ENCODE measurements at regions not wholly inside any gene's neighbourhood (a gene's known extent, or its start where the extent isn't known, plus 50 kb on each side); places are given as distances from the start of the nearest gene placed in this dataset.

DNA sequence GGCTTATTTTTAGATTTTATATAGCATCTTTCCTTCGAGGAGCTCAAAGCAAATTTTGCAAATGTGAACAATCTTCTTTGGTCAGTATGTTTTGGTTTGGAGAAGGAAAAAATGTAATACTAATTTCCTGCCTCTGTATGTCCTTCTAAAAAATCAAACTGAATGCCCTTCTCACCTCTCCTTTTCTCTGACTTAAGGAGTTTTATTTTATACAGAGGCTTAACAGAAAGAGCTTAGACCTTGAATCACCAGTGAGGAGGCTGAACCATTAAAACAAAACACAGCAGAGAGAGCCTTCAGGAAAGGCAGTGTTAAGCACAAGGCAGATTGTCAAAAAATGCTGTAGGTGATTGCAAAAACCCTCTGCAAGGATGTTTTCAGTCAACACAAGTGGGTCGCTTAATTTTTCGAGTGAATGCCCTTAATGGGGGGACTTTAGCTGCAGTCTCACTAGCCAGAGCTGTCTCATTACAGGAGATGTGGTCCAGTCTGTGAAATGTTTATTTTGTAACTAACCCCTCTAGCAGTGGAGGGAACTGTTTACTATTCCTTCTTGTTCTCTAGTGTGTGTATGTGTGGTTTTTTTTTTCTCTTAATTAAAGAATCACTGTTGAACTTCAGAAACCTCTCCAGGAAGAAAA is 481.3 kb upstream of the CITED2 start:
- Histone ChIP-seq H3K27me3 (no peaks in the 10 kb centered on the region), H3K4me3 (no peak overlapping the region), H3K27ac (no peak overlapping the region), H3K4me1 (no peaks in the 10 kb centered on the region), H3K36me3 (ENCODE audit: low read depth, missing control alignments) (no peaks in the 10 kb centered on the region), H3K9me3 (no peaks in the 10 kb centered on the region)
- 45 to 48% methylated on average over 3 of the region's 3 CpGs for WGBS, 2 donors
- intact Hi-C loops (cut with DNase I; ENCODE audit: low total_unique reads) = no loop called here
- no peak for DNase-seq
- TF ChIP-seq POLR2A (IDR thresholded peaks at IDR 0.05) (no peak), CTCF (IDR thresholded peaks at IDR 0.05) (no peak)

DNA sequence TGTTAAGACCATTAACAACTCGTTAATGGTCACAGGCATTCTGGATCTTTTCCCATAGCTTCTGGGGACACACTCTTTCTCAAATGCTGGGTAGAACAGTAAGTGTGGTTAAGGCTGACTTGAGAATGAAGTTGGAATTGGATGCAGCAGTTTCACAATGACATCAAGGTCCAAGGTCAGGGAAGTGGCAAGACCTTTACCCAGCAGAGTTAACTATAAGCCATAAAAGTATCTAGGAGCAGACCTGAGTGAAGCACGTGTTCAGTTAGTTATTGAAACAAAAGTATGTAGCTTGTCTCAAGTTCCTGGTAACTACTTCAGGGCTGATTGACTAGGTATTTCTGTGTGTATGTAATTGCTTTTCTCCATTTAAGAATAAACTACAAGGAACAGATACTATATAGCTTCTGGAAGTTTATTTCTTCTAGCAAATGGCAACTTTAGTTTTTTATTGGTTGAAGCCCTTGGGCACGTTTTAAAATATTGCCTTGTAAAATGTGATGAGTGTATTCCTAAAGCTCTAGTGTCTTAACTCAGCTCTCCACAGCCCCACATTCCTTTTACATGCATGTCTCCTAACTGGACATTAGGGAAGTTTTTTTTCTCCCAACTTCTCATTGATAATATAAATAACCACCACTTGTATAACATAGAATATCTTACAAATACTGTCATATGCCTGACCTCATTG is 479.0 kb upstream of the CITED2 start:
- H3K27me3 ChIP-seq = no peaks in the 10 kb centered on the region
- no peak overlapping the region for H3K4me3 ChIP-seq
- no peak for DNase-seq
- H3K36me3 ChIP-seq (ENCODE audit: low read depth, missing control alignments) = no peaks in the 10 kb centered on the region
- WGBS, 2 donors = 42 to 50% methylated on average over 3 of the region's 3 CpGs
- no peak for TF ChIP-seq CTCF (IDR thresholded peaks at IDR 0.05)
- no peak for TF ChIP-seq POLR2A (IDR thresholded peaks at IDR 0.05)
- no peaks in the 10 kb centered on the region for H3K4me1 ChIP-seq
- H3K27ac ChIP-seq = no peak overlapping the region
- intact Hi-C loops (cut with DNase I; ENCODE audit: low total_unique reads) = no loop called here
- H3K9me3 ChIP-seq = no peaks in the 10 kb centered on the region

DNA sequence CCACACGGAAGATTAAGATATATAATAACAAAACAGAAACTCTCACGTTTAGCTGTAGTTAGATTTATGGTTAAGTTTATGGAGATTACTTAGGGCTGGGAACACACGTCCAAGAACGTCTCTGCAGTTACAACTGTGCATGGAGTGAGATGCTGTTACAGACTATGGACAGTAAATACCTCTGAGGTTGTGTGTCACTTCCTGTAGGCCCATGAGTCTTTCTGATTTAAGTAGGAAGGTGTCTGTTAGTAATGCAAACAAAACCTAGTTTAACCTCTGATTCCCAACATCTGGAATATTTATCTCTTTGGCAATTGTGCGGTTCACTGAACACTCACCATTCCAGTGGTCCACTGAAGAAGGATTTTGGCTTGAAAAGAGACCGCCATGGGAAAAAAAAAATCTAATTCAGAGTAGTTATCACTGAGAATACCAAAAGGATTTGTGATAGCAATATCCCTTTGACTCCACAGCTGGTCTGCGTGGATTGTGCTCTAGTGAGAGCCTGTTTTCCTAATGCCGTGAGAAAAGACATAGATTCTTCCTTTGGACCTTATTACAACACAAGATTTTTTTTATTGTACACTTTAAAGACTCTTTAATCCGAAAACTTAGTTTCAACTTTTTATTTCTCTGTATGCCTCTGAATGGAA is 478.2 kb upstream of the CITED2 start:
- Histone ChIP-seq H3K4me3 (no peak overlapping the region), H3K27ac (no peak overlapping the region), H3K27me3 (no peaks in the 10 kb centered on the region), H3K9me3 (no peaks in the 10 kb centered on the region), H3K4me1 (no peaks in the 10 kb centered on the region), H3K36me3 (ENCODE audit: low read depth, missing control alignments) (no peaks in the 10 kb centered on the region)
- no peak for DNase-seq
- intact Hi-C loops (cut with DNase I; ENCODE audit: low total_unique reads) = no loop called here
- no peak for TF ChIP-seq POLR2A (IDR thresholded peaks at IDR 0.05)
- TF ChIP-seq CTCF (IDR thresholded peaks at IDR 0.05) = no peak
- 64 to 68% methylated on average over 9 of the region's 9 CpGs for WGBS, 2 donors

- Histone ChIP-seq H3K9me3 (no peaks in the 10 kb centered on the region), H3K4me1 (no peaks in the 10 kb centered on the region), H3K4me3 (no peak overlapping the region), H3K27me3 (no peaks in the 10 kb centered on the region), H3K36me3 (ENCODE audit: low read depth, missing control alignments) (no peaks in the 10 kb centered on the region), H3K27ac (no peak overlapping the region)
- DNase-seq = no peak
- intact Hi-C loops (cut with DNase I; ENCODE audit: low total_unique reads) = no loop called here
- no peak for TF ChIP-seq CTCF (IDR thresholded peaks at IDR 0.05)
- TF ChIP-seq POLR2A (IDR thresholded peaks at IDR 0.05) = no peak
- 62 to 67% methylated on average over 2 of the region's 2 CpGs for WGBS, 2 donors
Measured at GRCh38 chr6:139852067-139852466, 477.6 kb upstream of the CITED2 start.
